GM19239 (cell line): ENCODE measurements at regions not wholly inside any gene's neighbourhood (a gene's known extent, or its start where the extent isn't known, plus 50 kb on each side); places are given as distances from the start of the nearest gene placed in this dataset.

Source experiments
- DNase-seq: peaks from one replicate; pipeline ENCODE4 v3.0.0; 2011; ENCODE audit warnings: low spot score; ENCODE audit not compliant: insufficient read length
- FAIRE-seq: peaks from 2 replicates; lab custom pipeline; 2011; peaks lifted over from hg19 to GRCh38; lab: Jason Lieb, UNC

DNA sequence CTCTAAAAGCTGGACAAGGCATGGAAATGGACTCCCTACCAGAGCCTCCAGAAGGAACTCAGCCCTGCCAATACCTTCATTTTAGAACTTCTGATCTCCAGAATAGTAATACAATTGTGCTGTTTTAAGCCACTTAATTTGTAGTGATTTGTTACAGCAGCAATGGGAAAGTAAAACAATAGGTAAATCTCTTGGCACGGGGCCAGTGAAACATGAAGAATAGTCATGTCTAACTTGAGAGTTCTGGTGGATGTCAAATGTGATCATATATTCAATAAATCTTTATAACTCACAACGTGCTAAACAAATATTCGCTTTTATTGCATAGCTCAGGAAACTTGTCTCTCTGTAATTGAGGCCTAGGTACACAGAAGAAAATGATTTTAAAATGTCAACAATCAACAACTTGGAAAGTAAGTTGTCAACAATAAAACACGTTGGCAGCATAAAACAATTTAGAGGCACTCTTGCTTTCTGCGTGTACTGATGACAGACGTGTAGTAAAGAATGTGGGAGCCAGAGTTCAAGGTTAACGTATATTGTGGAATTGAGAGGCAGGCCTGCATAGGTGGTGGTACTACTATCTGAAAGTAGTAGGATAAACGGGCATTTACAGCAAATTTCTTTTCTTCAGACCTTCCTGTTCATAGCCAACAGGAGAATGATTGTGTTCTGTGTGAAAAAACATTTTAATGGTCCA is 140.5 kb upstream of the OPRM1 start:
- no peak for DNase-seq
- no peak for FAIRE-seq

DNA sequence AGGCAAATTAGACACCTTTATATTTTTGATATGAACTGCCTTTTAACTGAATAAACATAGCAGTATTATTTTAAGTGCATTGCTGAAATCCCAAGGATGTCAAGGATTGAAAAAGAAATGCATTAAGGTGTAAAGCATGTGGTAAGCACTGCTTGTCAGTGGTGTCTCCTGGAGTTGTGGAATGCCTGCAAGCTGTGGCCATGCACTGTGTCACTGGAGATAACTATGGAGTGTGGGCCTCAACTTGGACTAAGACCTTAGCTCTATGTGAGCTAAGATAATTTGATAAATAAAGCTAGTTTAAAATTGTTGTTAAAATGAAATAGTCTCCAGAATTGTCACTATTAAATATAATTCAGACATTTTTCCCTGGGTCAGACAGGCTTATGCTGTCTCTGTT is 156.6 kb upstream of the OPRM1 start:
- FAIRE-seq (no peak), DNase-seq (no peak)

DNA sequence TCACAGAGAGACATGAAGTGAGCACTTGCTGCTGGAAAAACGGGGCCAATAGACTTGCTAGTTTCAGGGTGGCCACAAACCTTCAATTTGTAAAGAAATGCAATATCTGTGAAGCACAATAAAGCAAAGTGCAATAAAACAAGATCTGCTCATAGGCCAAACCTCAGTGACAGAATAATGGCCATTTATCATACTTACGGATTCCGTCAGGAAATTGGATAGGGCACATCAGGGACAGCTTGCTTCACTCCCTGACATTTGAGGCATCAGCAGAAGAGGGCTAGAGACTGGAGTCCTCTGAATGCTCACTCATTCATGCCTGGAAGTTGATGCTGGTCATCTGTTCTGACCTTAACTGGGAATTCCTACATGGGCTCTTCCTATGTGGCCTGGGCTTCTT is 165.5 kb upstream of the OPRM1 start:
- no peak for FAIRE-seq
- no peak for DNase-seq

DNA sequence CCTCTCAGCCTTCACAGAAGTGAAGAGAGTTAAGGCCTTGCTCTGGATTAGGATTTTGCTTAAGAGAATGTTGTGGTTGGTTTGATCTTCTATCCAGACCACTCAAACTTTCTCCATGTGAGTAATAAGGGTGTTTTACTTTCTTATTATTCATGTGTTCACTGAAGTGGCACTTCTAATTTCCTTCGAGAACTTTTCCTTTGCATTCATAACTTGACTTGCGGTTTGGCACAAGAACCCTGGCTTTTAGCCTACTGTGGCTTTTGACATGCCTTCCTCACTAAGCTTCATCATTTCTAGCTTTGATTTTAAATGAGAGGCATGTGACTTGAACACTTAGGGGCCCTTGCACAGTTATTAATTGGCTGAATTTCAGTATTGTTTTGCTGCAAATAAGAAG is 166.1 kb upstream of the OPRM1 start:
- DNase-seq (no peak), FAIRE-seq (no peak)

DNA sequence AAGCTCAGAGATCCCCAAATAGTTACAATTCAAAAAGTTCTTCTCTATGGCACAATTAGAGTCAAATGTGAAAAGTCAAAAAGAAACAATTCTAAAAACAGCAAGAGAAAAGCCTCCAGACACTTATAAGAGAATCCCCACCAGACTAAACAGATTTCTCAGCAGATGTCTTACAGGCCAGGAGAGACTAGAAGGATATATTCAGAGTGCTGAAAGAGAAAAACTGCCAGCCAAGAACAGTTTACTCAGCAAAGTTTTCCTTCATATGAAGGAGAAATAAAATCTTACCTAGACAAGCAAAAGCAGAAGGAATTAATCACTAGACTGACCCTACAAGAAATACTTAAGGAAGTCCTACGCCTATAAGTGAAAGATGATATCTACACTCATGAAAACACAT is 176.1 kb upstream of the OPRM1 start:
- DNase-seq (no peak), FAIRE-seq (peak; percentile 37)

DNA sequence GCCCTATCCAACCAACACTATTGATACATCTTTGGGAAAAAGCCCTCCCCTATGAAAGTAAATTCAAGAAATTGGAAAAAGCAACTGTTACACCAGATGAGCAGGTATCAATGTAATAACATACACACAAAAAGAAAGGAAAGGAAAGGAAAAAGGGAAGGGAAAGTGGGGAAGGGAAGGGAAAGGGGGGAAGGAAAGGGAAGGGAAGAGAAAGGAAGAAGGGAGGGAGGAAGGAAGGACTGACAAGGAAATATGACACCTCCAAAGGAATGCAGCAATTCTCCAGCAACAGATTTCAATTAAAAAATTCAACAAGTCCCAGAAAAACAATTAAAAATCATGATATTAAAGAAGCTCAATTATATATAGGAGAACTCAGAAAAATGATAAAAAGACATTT is 176.9 kb upstream of the OPRM1 start:
- FAIRE-seq (no peak), DNase-seq (no peak)

DNA sequence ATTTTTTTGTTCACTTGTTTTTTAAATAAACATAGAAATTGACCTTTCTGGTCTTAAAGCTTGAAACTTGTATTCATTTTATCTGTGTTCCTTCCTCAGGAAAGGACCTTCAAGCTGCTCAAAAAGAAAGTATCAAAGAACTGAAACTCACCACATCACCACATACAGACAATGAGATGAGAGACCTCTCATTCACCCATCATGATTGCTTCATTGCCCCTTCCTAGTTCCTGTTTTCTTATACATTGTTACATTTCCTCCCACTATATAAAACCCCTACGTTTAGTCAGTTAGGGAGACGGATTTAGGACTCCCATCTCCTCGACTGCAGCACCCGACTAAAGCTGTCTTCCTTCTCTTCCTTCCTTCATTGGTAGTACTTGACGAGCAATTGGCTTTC is 180.5 kb upstream of the OPRM1 start:
- DNase-seq (no peak), FAIRE-seq (no peak)

DNA sequence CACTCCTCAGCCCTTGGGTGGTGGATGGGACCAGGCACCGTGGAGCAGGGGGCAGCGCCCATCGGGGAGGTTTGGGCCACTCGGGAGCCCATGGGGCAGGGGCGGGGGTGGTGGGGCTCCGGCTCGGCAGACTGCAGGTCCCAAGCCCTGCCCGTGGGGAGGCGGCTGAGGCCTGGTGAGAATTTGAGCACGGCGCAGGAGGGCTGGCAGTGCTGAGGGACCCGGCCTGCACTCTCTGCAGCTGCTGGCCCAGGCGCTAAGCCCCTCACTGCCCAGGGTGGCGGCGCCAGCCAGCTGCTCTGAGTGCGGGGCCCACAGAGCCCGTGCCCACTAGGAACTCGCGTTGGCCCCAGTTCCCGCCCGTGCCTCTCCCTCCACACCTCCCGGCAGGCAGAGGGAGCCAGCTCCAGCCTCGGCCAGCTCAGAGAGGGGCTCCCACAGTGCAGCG is 182.1 kb upstream of the OPRM1 start:
- FAIRE-seq, result no peak

DNA sequence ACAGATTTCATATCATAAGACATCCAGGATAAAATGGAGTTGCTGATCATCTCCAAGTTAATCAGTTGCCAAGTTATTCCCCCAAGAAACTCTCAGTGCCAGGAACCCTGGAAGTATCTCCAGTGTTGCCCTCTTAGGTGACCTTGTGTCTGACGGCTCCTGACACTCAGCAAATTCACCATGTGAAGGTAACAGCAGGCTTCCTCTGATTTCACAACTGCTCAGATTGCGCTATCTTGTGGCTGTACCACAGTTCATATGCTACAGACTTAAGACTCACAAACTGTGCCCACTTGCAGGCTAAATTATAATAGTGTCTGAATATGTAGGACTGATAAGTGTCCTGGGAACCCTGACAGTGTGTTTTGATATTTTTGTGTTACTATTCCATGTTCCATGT is 186.6 kb upstream of the OPRM1 start:
- no peak for DNase-seq
- FAIRE-seq, result no peak

More for the DNA sequence above, 182.1 kb upstream of the OPRM1 start:
- no peak for DNase-seq

DNA sequence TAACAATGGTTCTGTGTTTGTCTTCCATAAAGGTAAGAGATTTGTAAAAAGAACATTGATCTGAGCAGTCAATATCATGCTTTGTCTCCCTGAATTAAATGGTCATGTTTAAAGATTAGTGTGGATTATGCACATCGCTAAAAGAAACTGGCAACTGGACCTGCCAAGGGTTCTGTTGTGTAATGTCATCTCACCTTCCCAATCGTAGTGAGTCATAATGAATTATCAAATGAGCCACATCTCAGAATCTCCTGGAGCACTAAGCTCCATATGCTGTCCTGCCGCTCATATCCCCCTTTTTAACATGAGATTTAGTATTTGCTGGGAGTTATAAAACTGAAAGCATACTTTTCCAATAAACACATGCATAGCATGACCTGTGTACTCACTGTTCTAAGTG is 187.0 kb upstream of the OPRM1 start:
- FAIRE-seq (no peak), DNase-seq (no peak)

DNA sequence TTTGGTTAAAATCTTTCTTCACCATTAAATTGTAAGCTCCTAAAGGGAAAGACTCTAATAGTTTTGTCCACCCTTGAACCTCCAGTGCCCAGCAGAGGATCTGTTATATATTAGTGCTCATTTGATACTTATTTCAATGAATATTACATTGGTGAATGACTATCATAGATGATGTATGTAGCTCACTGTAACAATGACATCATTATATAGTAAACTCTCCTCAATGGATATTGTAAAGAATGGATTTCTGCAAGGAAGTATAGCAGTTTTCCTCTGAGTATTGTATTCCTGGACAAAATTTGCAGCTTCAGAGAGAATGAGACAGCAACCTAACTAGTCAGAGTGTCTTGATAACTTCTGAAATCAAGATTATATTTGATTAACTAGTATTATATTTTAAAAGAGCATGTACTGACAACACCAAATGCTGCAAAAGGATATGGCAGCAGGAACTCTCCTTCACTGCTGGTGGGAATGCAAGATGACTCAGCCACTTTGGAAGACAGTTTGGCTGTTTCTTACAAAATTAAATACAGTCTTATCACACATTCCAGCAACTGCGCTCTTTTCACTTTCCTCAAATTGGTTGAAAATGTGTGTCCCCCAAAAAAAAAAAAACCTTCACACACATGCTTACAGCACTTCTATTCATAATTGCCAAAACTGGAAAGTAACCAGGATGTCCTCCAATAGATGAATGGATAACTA is 189.8 kb upstream of the OPRM1 start:
- FAIRE-seq (no peak), DNase-seq (no peak)

DNA sequence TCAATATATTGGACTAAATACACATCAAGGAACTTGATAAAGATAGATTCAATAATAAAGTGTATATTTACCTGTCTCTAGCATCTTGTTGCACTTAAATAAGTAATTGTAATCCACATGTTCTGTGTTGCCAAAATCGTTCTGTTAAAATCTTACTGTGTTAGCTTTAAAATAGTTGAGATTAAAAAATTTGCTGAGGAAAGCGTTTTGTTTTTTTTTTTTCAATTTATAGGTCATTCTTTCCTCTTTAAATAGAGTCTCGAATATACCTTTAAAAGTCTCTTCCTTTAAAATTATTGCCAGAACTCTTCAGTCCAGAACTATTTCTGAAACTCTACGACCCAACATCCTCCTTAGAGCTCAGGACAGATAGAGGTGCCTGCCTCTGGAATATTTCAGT is 195.6 kb upstream of the OPRM1 start:
- FAIRE-seq (no peak), DNase-seq (no peak)

DNA sequence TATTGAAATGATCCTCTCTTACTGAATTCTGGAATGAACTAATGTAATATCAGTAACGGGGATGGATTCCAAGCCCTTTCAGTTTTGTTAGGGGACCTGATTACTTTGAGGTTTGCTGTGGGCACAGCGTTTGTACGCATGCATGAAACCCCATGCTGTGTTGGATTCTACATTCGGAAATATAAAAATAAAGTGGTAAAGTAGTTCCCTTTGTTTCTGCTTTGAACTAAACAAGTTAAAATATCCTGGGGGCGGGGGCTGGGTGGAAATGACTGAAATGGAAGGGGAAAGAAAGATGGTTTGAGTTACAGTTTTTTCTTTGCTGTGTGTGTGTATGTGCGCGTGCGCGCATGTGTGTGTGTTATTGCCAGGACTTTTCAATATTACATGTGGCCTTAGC is 196.5 kb upstream of the OPRM1 start:
- no peak for FAIRE-seq
- DNase-seq, result no peak

DNA sequence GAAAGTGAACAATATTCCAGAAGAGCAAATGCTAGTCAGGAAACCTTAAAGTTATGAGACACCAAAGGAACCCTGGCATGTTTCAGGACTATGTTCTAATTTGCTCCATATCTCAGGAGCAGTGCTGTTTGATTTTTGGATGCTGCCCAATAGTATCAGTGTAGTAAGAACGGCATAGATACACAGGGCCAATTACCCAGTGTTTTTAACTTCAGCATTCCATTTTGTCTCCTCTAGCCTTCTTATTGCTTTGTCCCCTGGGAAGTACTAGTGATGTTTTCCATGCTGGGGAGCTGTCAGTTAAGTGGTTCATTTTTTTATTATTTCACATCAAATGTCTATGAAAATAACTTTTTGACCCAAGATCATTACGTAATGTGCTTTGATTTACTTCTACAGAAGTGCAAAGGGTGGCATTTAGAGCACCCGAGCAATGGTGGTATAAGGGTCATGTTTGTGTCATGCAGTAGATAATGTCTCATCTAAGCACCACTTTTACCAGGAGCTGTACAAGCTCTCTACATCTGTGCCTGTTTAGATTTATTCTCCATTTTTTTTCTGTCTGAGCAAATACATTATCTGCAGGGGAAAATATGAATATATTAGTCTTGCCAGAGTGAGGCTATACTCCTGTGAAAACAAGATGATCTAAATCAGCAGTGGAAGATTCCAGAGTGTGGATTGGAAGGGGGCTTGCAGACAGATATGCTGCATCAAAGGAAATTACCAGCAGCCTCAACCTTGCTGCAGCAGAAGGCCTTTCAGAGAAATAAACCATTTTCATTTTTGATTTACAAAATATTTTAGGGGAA is 198.8 kb upstream of the OPRM1 start:
- DNase-seq, result no peak
- no peak for FAIRE-seq

DNA sequence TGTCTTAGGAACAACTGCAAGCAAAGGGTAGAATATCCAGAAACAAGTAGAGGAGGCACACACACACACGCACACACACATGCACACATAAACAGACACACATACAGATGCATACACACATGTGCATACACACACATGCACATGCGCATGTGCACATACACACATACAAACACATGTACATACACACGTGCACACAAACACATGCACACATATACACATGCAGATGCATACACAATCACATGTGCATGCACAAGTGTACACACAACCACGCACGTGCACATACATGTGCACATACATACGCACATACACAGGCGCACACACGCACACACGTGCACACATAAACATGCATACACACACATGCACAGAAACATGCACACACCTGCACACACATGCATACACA is 206.5 kb upstream of the OPRM1 start:
- FAIRE-seq (no peak), DNase-seq (no peak)

DNA sequence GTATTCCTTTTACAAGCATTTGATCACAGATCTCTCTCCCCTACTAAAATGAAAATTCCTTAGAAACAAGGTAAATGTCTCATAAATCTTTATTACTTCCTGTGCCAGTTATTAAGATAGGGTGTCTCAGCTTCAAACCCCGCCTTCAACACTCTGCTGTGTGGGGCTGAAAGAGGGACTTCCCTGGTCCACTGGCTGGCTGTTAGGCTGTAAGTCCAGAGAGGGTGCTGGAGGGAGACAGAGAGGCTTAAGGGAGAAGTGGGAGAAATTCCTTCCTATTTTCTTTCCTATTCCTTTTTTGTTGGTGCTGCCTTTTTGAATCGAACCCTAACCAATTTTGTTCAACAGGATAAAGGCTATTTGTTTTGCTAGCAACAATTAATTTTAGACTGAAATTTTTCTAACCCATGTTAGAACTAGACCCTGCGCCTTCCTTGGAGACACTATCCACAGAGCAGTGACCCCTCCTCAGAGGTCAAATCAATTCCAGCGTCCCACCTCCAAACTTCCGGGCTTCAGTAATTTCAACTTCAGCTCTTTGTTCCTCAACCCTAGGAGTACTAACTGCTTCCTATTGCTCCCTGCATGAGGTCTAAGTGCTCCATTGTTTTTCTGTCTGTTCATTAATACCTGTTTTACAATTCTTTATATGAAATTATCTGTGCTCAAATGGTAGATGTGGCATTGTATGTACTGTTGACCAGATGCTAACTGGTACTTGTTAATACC is 207.5 kb upstream of the OPRM1 start:
- DNase-seq, result no peak
- no peak for FAIRE-seq

DNA sequence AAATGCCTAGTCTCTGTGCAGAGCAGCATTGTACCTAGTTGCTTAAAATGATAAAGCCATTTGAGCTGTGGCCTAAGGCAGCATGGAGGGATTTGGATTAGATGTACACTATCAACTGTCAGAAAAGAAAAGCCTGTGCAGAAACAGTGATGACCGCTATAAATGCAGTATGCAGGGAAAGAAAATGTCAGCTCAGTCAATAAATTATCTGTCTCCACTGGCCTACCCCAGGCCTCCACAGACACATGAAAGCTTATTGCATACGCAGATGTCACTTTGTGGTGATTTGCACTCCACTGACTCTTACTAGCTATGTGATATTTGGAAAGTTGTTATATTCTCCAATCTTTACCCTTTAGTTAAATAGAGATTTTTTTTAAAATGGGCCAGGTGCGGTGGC is 221.9 kb upstream of the OPRM1 start:
- no peak for DNase-seq
- FAIRE-seq, result no peak

DNA sequence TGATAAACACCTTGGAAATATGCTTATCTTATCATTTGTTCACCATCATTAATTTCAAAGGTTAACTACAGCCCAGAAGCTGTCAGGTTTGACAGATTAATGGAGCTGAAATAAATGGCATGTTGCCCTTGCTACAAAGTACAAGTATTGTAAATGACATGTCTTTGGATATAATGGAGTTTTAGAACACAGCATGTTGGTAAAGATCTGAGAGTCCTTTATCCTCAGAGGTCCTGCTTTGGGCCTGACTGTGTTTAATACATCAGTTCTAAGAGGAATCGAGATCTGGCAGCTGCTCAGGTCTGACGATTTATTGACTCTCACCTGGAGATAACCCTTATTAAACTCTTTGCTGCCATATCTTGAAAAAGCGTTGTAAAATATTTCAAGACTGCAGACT is 222.7 kb upstream of the OPRM1 start:
- FAIRE-seq (no peak), DNase-seq (no peak)

DNA sequence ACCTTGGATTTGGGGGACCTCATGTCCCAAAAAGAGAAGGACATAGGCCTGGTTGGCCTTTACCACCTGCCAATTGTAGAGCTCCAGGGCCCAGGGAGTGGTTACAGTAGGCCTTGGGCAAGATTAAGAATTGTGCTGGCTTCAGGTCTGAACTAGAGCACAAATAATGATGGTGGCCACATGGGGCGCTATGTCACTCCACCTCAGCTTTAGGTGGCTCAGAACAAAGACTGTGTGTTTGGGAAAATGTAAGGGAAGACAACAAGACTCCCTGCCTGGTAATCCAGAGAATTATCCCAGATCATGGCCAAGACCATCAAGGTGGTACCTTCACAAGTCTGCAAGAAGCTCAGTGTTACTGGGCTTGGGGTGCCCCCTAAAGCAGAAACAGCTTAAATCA is 224.9 kb upstream of the OPRM1 start:
- FAIRE-seq (no peak), DNase-seq (no peak)

DNA sequence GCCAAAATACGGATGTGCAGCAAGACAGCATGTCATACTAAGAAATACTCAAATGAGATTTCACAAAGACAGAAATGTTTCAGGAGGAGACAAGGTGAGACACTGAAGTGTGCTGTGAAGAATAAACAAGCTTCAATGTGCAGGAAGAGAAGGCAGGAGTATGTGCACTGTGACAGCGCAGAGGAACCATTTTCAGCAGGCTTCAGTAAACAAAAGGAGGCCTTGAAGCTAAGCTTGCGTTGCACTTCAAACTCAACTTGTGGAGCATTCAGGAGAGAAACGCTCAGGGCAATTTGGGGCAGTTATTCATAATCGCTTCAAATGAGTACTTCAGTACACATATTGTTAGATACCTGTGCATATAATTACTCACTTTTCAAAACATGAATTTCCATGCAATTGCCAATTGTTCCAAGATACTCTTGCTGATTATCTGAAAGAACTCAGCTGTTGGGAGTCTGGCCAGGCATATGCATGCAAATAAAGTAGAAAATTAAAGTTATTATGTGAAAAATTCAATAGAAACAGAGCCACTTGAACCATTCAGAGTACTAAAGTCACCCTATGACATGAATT is 234.2 kb upstream of the OPRM1 start:
- no peak for DNase-seq
- no peak for FAIRE-seq
